ENCODE measurements at regions not wholly inside any gene's neighbourhood (a gene's known extent, or its start where the extent isn't known, plus 50 kb on each side); places are given as distances from the start of the nearest gene placed in this dataset.

DNA sequence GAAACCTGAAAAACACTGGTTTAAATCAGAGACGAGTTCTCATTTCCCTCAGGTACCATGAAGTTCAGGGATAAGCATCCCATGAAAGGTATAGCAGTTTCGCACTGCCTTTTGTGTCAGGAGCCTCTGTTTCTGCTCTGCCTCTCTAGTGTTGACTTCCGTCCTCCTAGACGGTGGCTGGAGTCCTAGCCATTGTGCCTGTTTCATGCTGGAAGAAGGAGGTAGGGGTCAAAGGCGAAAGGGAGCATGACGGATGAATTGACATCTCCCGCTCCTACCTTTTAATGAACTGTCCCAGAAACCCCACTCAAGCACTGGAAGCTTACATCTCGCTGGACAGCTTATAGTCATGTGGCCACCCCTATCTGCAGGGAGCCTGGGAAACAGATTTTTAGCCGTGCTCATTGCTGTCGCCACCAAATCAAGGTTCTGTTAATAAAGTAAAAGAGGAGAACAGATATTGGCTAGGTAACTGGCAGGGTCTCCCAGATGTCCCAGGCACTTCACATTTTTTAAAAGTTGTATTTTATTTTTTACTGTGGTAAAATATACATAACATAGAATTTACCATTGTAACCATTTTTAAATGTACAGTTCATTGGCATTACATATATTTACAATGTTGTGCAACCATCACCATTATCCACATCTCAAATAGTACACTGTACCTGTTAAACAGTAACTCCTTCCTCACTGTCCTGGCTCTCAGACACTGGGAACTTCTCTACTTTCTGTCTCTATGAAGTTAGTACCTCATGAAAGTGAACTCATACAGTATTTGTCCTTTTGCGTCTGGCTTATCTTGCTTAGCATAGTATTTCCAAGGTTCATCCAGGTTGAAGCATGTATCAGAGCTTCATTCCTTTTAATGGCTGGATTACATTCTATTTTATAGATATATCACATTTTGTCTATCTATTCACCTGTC is 55.0 kb upstream of the CTLA4 start:
- POLR2A ChIA-PET = no interaction called here
- no peak for DNase-seq (ENCODE audit: low read depth, low spot score)
- ATAC-seq = no peak

DNA sequence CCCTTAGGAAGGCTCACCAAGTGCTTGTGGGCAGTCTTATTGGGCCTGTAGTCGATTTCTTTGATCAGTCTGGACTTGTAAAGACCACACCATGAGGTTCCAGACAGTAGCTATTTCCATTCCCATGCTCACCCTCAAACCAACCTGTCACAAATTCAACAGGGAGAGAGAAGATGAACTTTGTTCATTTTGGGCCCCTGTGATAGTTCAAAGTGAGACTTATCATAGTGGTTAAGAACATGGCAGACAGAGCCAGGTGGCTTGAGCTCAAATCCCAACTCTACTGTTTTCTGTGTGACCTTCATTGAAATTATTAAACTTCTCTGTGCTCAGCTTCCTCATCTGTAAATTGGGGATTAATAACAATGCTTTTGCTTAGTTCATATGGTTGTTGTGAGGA is 53.9 kb upstream of the CTLA4 start:
- DNase-seq (ENCODE audit: low read depth, low spot score) = no peak
- in situ Hi-C loops (cut with HindIII; ENCODE audit: low pct_unique_long_range_greater_than_20kb, low sequenced_read_pairs) (no loop called here), intact Hi-C loops (cut with micrococcal nuclease; ENCODE audit: unreplicated experiment) (loop anchor here (10.0 kb wide), 2 partner anchors 159 to 359 kb away; no protein-coding TSS in a partner anchor)
- Histone ChIP-seq H3K4me1 (ENCODE audit: control insufficient read depth, insufficient read depth, low read length) (0 out of 2 replicates have a peak, but pooled peaks cover 2% of the 10 kb centered on the region), H3K9me3 (ENCODE audit: control insufficient read depth, insufficient read depth, low read depth, low read length) (no peaks in the 10 kb centered on the region), H3K27me3 (ENCODE audit: control insufficient read depth, insufficient read depth, low read length) (peaks cover 11% of the 10 kb centered on the region), H3K27ac (ENCODE audit: low read length) (no peak overlapping the region), H3K4me3 (ENCODE audit: low read depth in 2 of 2, low read length in 2 of 2) (no peak overlapping the region), H3K36me3 (ENCODE audit: control insufficient read depth, insufficient read depth, low read length) (no peaks in the 10 kb centered on the region)
- TF ChIP-seq, protein P1, sequence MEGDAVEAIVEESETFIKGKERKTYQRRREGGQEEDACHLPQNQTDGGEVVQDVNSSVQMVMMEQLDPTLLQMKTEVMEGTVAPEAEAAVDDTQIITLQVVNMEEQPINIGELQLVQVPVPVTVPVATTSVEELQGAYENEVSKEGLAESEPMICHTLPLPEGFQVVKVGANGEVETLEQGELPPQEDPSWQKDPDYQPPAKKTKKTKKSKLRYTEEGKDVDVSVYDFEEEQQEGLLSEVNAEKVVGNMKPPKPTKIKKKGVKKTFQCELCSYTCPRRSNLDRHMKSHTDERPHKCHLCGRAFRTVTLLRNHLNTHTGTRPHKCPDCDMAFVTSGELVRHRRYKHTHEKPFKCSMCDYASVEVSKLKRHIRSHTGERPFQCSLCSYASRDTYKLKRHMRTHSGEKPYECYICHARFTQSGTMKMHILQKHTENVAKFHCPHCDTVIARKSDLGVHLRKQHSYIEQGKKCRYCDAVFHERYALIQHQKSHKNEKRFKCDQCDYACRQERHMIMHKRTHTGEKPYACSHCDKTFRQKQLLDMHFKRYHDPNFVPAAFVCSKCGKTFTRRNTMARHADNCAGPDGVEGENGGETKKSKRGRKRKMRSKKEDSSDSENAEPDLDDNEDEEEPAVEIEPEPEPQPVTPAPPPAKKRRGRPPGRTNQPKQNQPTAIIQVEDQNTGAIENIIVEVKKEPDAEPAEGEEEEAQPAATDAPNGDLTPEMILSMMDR (IDR thresholded peaks at IDR 0.05) = no peak
- TF ChIP-seq, protein P2, sequence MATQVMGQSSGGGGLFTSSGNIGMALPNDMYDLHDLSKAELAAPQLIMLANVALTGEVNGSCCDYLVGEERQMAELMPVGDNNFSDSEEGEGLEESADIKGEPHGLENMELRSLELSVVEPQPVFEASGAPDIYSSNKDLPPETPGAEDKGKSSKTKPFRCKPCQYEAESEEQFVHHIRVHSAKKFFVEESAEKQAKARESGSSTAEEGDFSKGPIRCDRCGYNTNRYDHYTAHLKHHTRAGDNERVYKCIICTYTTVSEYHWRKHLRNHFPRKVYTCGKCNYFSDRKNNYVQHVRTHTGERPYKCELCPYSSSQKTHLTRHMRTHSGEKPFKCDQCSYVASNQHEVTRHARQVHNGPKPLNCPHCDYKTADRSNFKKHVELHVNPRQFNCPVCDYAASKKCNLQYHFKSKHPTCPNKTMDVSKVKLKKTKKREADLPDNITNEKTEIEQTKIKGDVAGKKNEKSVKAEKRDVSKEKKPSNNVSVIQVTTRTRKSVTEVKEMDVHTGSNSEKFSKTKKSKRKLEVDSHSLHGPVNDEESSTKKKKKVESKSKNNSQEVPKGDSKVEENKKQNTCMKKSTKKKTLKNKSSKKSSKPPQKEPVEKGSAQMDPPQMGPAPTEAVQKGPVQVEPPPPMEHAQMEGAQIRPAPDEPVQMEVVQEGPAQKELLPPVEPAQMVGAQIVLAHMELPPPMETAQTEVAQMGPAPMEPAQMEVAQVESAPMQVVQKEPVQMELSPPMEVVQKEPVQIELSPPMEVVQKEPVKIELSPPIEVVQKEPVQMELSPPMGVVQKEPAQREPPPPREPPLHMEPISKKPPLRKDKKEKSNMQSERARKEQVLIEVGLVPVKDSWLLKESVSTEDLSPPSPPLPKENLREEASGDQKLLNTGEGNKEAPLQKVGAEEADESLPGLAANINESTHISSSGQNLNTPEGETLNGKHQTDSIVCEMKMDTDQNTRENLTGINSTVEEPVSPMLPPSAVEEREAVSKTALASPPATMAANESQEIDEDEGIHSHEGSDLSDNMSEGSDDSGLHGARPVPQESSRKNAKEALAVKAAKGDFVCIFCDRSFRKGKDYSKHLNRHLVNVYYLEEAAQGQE (IDR thresholded peaks at IDR 0.05; ENCODE audit: insufficient read depth in 1 of 2, low read depth in 2 of 2, low read length in 1 of 2) = no peak
- TF ChIP-seq SIN3A (IDR thresholded peaks at IDR 0.05; ENCODE audit: borderline replicate concordance, insufficient read depth, low read depth, low read length) (no peak), TCF7L2 (IDR thresholded peaks at IDR 0.05; ENCODE audit: low read depth, low read length) (no peak), POLR2AphosphoS5 (IDR thresholded peaks at IDR 0.05; ENCODE audit: low read depth, low read length) (no peak)
- no peak for ATAC-seq
- no TSS peak for BruUV-seq (replicated peaks)
- POLR2A ChIA-PET = no interaction called here
- CTCF ChIA-PET = no interaction called here

More for the DNA sequence above, 55.0 kb upstream of the CTLA4 start:
- Histone ChIP-seq H3K27me3 (ENCODE audit: control insufficient read depth, insufficient read depth, low read length) (peaks cover 11% of the 10 kb centered on the region), H3K4me1 (ENCODE audit: control insufficient read depth, insufficient read depth, low read length) (0 out of 2 replicates have a peak, but pooled peaks cover 2% of the 10 kb centered on the region), H3K9me3 (ENCODE audit: control insufficient read depth, insufficient read depth, low read depth, low read length) (no peaks in the 10 kb centered on the region), H3K36me3 (ENCODE audit: control insufficient read depth, insufficient read depth, low read length) (no peaks in the 10 kb centered on the region), H3K27ac (ENCODE audit: low read length) (no peak overlapping the region), H3K4me3 (ENCODE audit: low read depth in 2 of 2, low read length in 2 of 2) (no peak overlapping the region)
- intact Hi-C loops (cut with micrococcal nuclease; ENCODE audit: unreplicated experiment) (loop anchor here (1.0 to 10.0 kb wide), 3 partner anchors 158 to 358 kb away; no protein-coding TSS in a partner anchor), in situ Hi-C loops (cut with HindIII; ENCODE audit: low pct_unique_long_range_greater_than_20kb, low sequenced_read_pairs) (no loop called here)
- BruUV-seq (replicated peaks) = no TSS peak
- CTCF ChIA-PET = no interaction called here
- TF ChIP-seq POLR2AphosphoS5 (IDR thresholded peaks at IDR 0.05; ENCODE audit: low read depth, low read length) (no peak), SIN3A (IDR thresholded peaks at IDR 0.05; ENCODE audit: borderline replicate concordance, insufficient read depth, low read depth, low read length) (no peak), TCF7L2 (IDR thresholded peaks at IDR 0.05; ENCODE audit: low read depth, low read length) (no peak)
- TF ChIP-seq, protein P2 (IDR thresholded peaks at IDR 0.05; ENCODE audit: insufficient read depth in 1 of 2, low read depth in 2 of 2, low read length in 1 of 2) = no peak
- TF ChIP-seq, protein P1 (IDR thresholded peaks at IDR 0.05) = no peak

Data from Panc1 (cell line).